ENCODE measurements at regions not wholly inside any gene's neighbourhood (a gene's known extent, or its start where the extent isn't known, plus 50 kb on each side); places are given as distances from the start of the nearest gene placed in this dataset.

- no peak for TF ChIP-seq CTCF (IDR thresholded peaks at IDR 0.05; ENCODE audit: unreplicated experiment)
- peaks cover 18% of the 10 kb centered on the region for H3K9me3 Mint-ChIP-seq (ENCODE audit: low read depth)
Measured at GRCh38 chr3:88784925-88785324, 322.5 kb upstream of the EPHA3 start.

GRCh38 chr3:88785841-88786240, 321.6 kb upstream of the EPHA3 start:
- no peaks in the 10 kb centered on the region for H3K27me3 Mint-ChIP-seq
- H3K36me3 Mint-ChIP-seq (ENCODE audit: insufficient read depth): no peaks in the 10 kb centered on the region
- H3K9me3 Mint-ChIP-seq (ENCODE audit: low read depth): peaks cover 21% of the 10 kb centered on the region
- no peaks in the 10 kb centered on the region for H3K4me1 Mint-ChIP-seq (ENCODE audit: low read depth)
- TF ChIP-seq CTCF (IDR thresholded peaks at IDR 0.05; ENCODE audit: unreplicated experiment): no peak
- no peak overlapping the region for H3K4me3 Mint-ChIP-seq (ENCODE audit: low read depth)
- H3K27ac Mint-ChIP-seq: no peak overlapping the region
- DNase-seq (ENCODE audit: low spot score, unreplicated experiment): no peak

More at GRCh38 chr3:88784925-88785324, 322.5 kb upstream of the EPHA3 start:
- Mint-ChIP-seq H3K4me1 (ENCODE audit: low read depth) (no peaks in the 10 kb centered on the region), H3K27ac (no peak overlapping the region), H3K36me3 (ENCODE audit: insufficient read depth) (no peaks in the 10 kb centered on the region), H3K4me3 (ENCODE audit: low read depth) (no peak overlapping the region), H3K27me3 (no peaks in the 10 kb centered on the region)
- no peak for DNase-seq (ENCODE audit: low spot score, unreplicated experiment)

- H3K4me1 Mint-ChIP-seq (ENCODE audit: low read depth): no peaks in the 10 kb centered on the region
- no peak overlapping the region for H3K27ac Mint-ChIP-seq
- TF ChIP-seq CTCF (IDR thresholded peaks at IDR 0.05; ENCODE audit: unreplicated experiment): no peak
- no peaks in the 10 kb centered on the region for H3K27me3 Mint-ChIP-seq
- peaks cover 34% of the 10 kb centered on the region for H3K9me3 Mint-ChIP-seq (ENCODE audit: low read depth)
- DNase-seq (ENCODE audit: low spot score, unreplicated experiment): no peak
- no peak overlapping the region for H3K4me3 Mint-ChIP-seq (ENCODE audit: low read depth)
- H3K36me3 Mint-ChIP-seq (ENCODE audit: insufficient read depth): peaks cover 2% of the 10 kb centered on the region
Measured at GRCh38 chr3:88795503-88795902, 311.9 kb upstream of the EPHA3 start.

GRCh38 chr3:88807491-88808105, 299.8 kb upstream of the EPHA3 start:
- no peak overlapping the region for H3K27ac Mint-ChIP-seq
- H3K9me3 Mint-ChIP-seq (ENCODE audit: low read depth): no peaks in the 10 kb centered on the region
- no peak for TF ChIP-seq CTCF (IDR thresholded peaks at IDR 0.05; ENCODE audit: unreplicated experiment)
- no peaks in the 10 kb centered on the region for H3K36me3 Mint-ChIP-seq (ENCODE audit: insufficient read depth)
- DNase-seq (ENCODE audit: low spot score, unreplicated experiment): no peak
- H3K27me3 Mint-ChIP-seq: no peaks in the 10 kb centered on the region
- H3K4me1 Mint-ChIP-seq (ENCODE audit: low read depth): peaks cover 7% of the 10 kb centered on the region
- no peak overlapping the region for H3K4me3 Mint-ChIP-seq (ENCODE audit: low read depth)

- H3K36me3 Mint-ChIP-seq (ENCODE audit: insufficient read depth): no peaks in the 10 kb centered on the region
- H3K27ac Mint-ChIP-seq: no peak overlapping the region
- no peaks in the 10 kb centered on the region for H3K9me3 Mint-ChIP-seq (ENCODE audit: low read depth)
- no peak for DNase-seq (ENCODE audit: low spot score, unreplicated experiment)
- peaks cover 7% of the 10 kb centered on the region for H3K4me1 Mint-ChIP-seq (ENCODE audit: low read depth)
- H3K4me3 Mint-ChIP-seq (ENCODE audit: low read depth): no peak overlapping the region
- H3K27me3 Mint-ChIP-seq: no peaks in the 10 kb centered on the region
- no peak for TF ChIP-seq CTCF (IDR thresholded peaks at IDR 0.05; ENCODE audit: unreplicated experiment)
Measured at GRCh38 chr3:88809993-88810392, 297.4 kb upstream of the EPHA3 start.

Data from progenitor cell of endocrine pancreas (in vitro differentiated cells).